PC-3 (cell line): ENCODE measurements at regions not wholly inside any gene's neighbourhood (a gene's known extent, or its start where the extent isn't known, plus 50 kb on each side); places are given as distances from the start of the nearest gene placed in this dataset.

Experiments used
- CTCF ChIP-seq: fragments of 300-600 bp; sonication (generic); conservative IDR thresholded peaks from 2 replicates; pipeline ENCODE4 v1.5.1; 2017; ENCODE audit warnings: antibody characterized with exemption, low read depth, mild to moderate bottlenecking, low read length
- EZH2 ChIP-seq: fragments of 300-600 bp; sonication (generic); IDR thresholded peaks from one replicate; pipeline ENCODE4 v1.6.1; 2017; ENCODE audit warnings: antibody characterized with exemption, mild to moderate bottlenecking, low read length; ENCODE audit not compliant: unreplicated experiment
- EZH2phosphoT487 ChIP-seq: fragments of 300-600 bp; sonication (generic); IDR thresholded peaks from 2 replicates; pipeline ENCODE4 v1.6.1; 2018; ENCODE audit warnings: mild to moderate bottlenecking, antibody characterized with exemption, low read length, borderline replicate concordance

GRCh38 chr16:54511222-54511731, 224.7 kb upstream of the IRX3 start:
- TF ChIP-seq CTCF, result no peak
- no peak for TF ChIP-seq EZH2phosphoT487
- TF ChIP-seq EZH2, result no peak
